Epithelial cell of proximal tubule (primary cell): ENCODE measurements at regions not wholly inside any gene's neighbourhood (a gene's known extent, or its start where the extent isn't known, plus 50 kb on each side); places are given as distances from the start of the nearest gene placed in this dataset.
"Not testable (repeated sequence)": the region's sequence is repeated elsewhere in the genome, so short reads cannot be mapped to it uniquely, and the experiment has no call there.

Experiments used
- DNase-seq: peaks from one replicate; pipeline ENCODE4 v3.0.0-alpha.2; 2011; ENCODE audit warnings: low read depth
- H3K4me3 ChIP-seq: 2 replicates; pipeline ENCODE4 v1.5.1; 2011; ENCODE audit warnings: low read depth, mild to moderate bottlenecking, low read length
- CTCF ChIP-seq: conservative IDR thresholded peaks from 2 replicates; pipeline ENCODE4 v1.5.1; 2012; ENCODE audit warnings: low read depth, mild to moderate bottlenecking, low read length

GRCh38 chr13:59061621-59062020, 1102.1 kb downstream of the DIAPH3 start:
- no peak for TF ChIP-seq CTCF
- no peak for DNase-seq
- no peak overlapping the region for H3K4me3 ChIP-seq

- TF ChIP-seq CTCF: no peak
Measured at GRCh38 chr13:59064042-59064441, 1099.7 kb downstream of the DIAPH3 start.

GRCh38 chr13:59076386-59076785, 1087.3 kb downstream of the DIAPH3 start:
- not testable (repeated sequence) for H3K4me3 ChIP-seq, DNase-seq

More at GRCh38 chr13:59064042-59064441, 1099.7 kb downstream of the DIAPH3 start:
- no peak for DNase-seq
- no peak overlapping the region for H3K4me3 ChIP-seq

GRCh38 chr13:59086147-59086546, 1077.6 kb downstream of the DIAPH3 start:
- H3K4me3 ChIP-seq: no peak overlapping the region
- TF ChIP-seq CTCF: no peak
- no peak for DNase-seq

GRCh38 chr13:59088716-59089115, 1075.0 kb downstream of the DIAPH3 start:
- no peak for DNase-seq
- H3K4me3 ChIP-seq: no peak overlapping the region
- no peak for TF ChIP-seq CTCF

GRCh38 chr13:59094181-59094580, 1069.5 kb downstream of the DIAPH3 start:
- no peak overlapping the region for H3K4me3 ChIP-seq
- TF ChIP-seq CTCF: no peak
- no peak for DNase-seq

- TF ChIP-seq CTCF: no peak
- no peak overlapping the region for H3K4me3 ChIP-seq
- DNase-seq: no peak
Measured at GRCh38 chr13:59099182-59099974, 1064.3 kb downstream of the DIAPH3 start.
